HL-60 (cell line): ENCODE measurements at regions not wholly inside any gene's neighbourhood (a gene's known extent, or its start where the extent isn't known, plus 50 kb on each side); places are given as distances from the start of the nearest gene placed in this dataset.

Experiments used
- DNase-seq, 2 experiments: peaks; one replicate each; pipeline ENCODE4 v3.0.0-alpha.2; 2010 to 2020; ENCODE audit warnings: low read depth in 1 of 2, low spot score in 1 of 2
- H3K27ac ChIP-seq: fragments of 250-450 bp; sonication (Bioruptor Pico); replicated peaks from 2 replicates; pipeline ENCODE4 v1.5.1; 2020; ENCODE audit warnings: mild to moderate bottlenecking, moderate library complexity
- H3K27me3 ChIP-seq: fragments of 250-450 bp; sonication (Bioruptor Pico); 2 replicates; pipeline ENCODE4 v1.5.1; 2021; ENCODE audit warnings: mild to moderate bottlenecking, moderate library complexity; ENCODE audit not compliant: insufficient read depth, poor library complexity, severe bottlenecking
- H3K4me3 ChIP-seq: replicated peaks from 2 replicates; pipeline ENCODE4 v1.5.1; 2011; ENCODE audit warnings: mild to moderate bottlenecking, control low read depth, low read length; ENCODE audit not compliant: insufficient read depth
- CTCF ChIP-seq: IDR thresholded peaks from one replicate; pipeline ENCODE4 v1.5.1; 2011; ENCODE audit warnings: low read length, control low read depth, inconsistent platforms; ENCODE audit not compliant: insufficient read depth
- GABPA ChIP-seq: IDR thresholded peaks from 2 replicates; pipeline ENCODE4 v1.6.1; 2012; ENCODE audit warnings: low read depth
- POLR2AphosphoS5 ChIP-seq: IDR thresholded peaks from 2 replicates; pipeline ENCODE4 v1.6.1; 2012; ENCODE audit warnings: low read depth
- REST ChIP-seq: IDR thresholded peaks from 2 replicates; pipeline ENCODE4 v1.6.1; 2012; ENCODE audit warnings: low read depth; ENCODE audit not compliant: insufficient replicate concordance
- SPI1 ChIP-seq: IDR thresholded peaks from 2 replicates; pipeline ENCODE4 v1.6.1; 2012; ENCODE audit warnings: low read depth, mild to moderate bottlenecking, borderline replicate concordance

- Histone ChIP-seq H3K27me3 (peaks cover 8% of the 10 kb centered on the region), H3K27ac (no peak overlapping the region), H3K4me3 (no peak overlapping the region)
- no peak for DNase-seq
- no peak for TF ChIP-seq GABPA
- TF ChIP-seq SPI1, result no peak
- TF ChIP-seq CTCF, result no peak
- TF ChIP-seq POLR2AphosphoS5, result no peak
- TF ChIP-seq REST, result no peak
These were observed 289.1 kb downstream of the FGFR2 start for GRCh38 chr10:121309164-121309563.

GRCh38 chr10:121310151-121310711 lies 288.0 kb downstream of the FGFR2 start:
- Histone ChIP-seq H3K27me3 (peaks cover 8% of the 10 kb centered on the region), H3K27ac (no peak overlapping the region), H3K4me3 (no peak overlapping the region)
- DNase-seq, result no peak
- TF ChIP-seq POLR2AphosphoS5, result no peak
- no peak for TF ChIP-seq SPI1
- TF ChIP-seq CTCF, result no peak
- TF ChIP-seq GABPA, result no peak
- TF ChIP-seq REST, result no peak

GRCh38 chr10:121311812-121312443 lies 286.3 kb downstream of the FGFR2 start:
- H3K4me3 ChIP-seq, result no peak overlapping the region
- H3K27ac ChIP-seq, result no peak overlapping the region
- TF ChIP-seq GABPA (no peak), POLR2AphosphoS5 (no peak), SPI1 (no peak), REST (no peak), CTCF (no peak)
- peaks cover 8% of the 10 kb centered on the region for H3K27me3 ChIP-seq
- DNase-seq, result no peak
